HepG2 (cell line): ENCODE measurements at regions not wholly inside any gene's neighbourhood (a gene's known extent, or its start where the extent isn't known, plus 50 kb on each side); places are given as distances from the start of the nearest gene placed in this dataset.

Experiments used
- ATAC-seq: fragments of 200-7000 bp; cut with Tn5 transposase; 3 replicates; pipeline ENCODE4 v1.9.1; 2020; ENCODE audit warnings: mild to moderate bottlenecking, moderate library complexity
- BruUV-seq: library from RNA; stranded (reverse); fragments of 400-500 nt; replicated peaks from 2 replicates; lab custom pipeline; 2021; lab: Mats Ljungman, UMichigan
- CTCF ChIA-PET: fragments of 300-600 bp; formaldehyde crosslinking; extraction: SDS; loops from one replicate; lab custom pipeline; 2021; ENCODE audit warnings: low total read pairs, inconsistent platforms, low intra/inter-chr PET ratio; lab: Yijun Ruan, JAX
- POLR2A ChIA-PET: fragments of 350-600 bp; sonication (Branson Sonifier 250); formaldehyde crosslinking; loops from one replicate; lab custom pipeline; 2020; ENCODE audit warnings: antibody characterized with exemption, inconsistent platforms; lab: Yijun Ruan, JAX
- DNase-seq: peaks from one replicate; pipeline ENCODE4 v3.0.0-alpha.2; 2015; ENCODE audit warnings: low spot score
- FAIRE-seq: peaks from 3 replicates; lab custom pipeline; 2011; peaks lifted over from hg19 to GRCh38; lab: Jason Lieb, UNC
- H2AFZ ChIP-seq: one replicate; pipeline ENCODE4 v1.6.1; 2011; ENCODE audit warnings: low read length, inconsistent platforms
- H3K27ac ChIP-seq: fragments of 300-600 bp; 3 replicates; pipeline ENCODE4 v1.8.0; 2011; ENCODE audit warnings: mixed run types, mild to moderate bottlenecking, mixed read lengths, low read length, inconsistent platforms; ENCODE audit not compliant: insufficient read depth; ENCODE audit errors: extremely low read length
- H3K27me3 ChIP-seq, 2 experiments: fragments of 200-600 bp in 1 of 2; 2 replicates in 1 of 2; 3 replicates in 1 of 2; pipeline versions ENCODE4 v1.6.0 to v1.8.0; 2011; ENCODE audit warnings: low read length in 2 of 2, mild to moderate bottlenecking in 2 of 2, moderate library complexity in 2 of 2, inconsistent platforms in 1 of 2; ENCODE audit not compliant: insufficient read depth in 2 of 2, control insufficient read depth in 1 of 2
- H3K36me3 ChIP-seq, 2 experiments: fragments of 200-600 bp in 1 of 2; replicated peaks in 1 of 2; 2 replicates in 1 of 2; 3 replicates in 1 of 2; pipeline versions ENCODE4 v1.5.1 to v1.8.0; 2011; ENCODE audit warnings: low read length in 2 of 2, inconsistent platforms in 1 of 2; ENCODE audit not compliant: insufficient read depth in 2 of 2, control insufficient read depth in 1 of 2
- H3K4me1 ChIP-seq: 2 replicates; pipeline ENCODE4 v1.5.1; 2012; ENCODE audit warnings: low read length, inconsistent platforms; ENCODE audit not compliant: insufficient read depth
- H3K4me2 ChIP-seq: 2 replicates; pipeline ENCODE4 v1.6.0; 2011; ENCODE audit warnings: low read depth, low read length, inconsistent platforms
- H3K4me3 ChIP-seq, 3 experiments: fragments of 200-600 bp in 1 of 3; sonication (generic), shearing (Covaris generic) in 1 of 3; replicated peaks in 1 of 3; 2 replicates each; pipeline ENCODE4 v1.5.1; 2011 to 2016; ENCODE audit warnings: low read length in 3 of 3, inconsistent platforms in 2 of 3, low read depth in 2 of 3, mild to moderate bottlenecking in 2 of 3, control low read depth in 1 of 3, mixed read lengths in 1 of 3; ENCODE audit not compliant: insufficient read depth in 1 of 3
- H3K79me2 ChIP-seq: one replicate; pipeline ENCODE4 v1.6.1; 2011; ENCODE audit warnings: low read length, inconsistent platforms; ENCODE audit not compliant: insufficient read depth
- H3K9ac ChIP-seq: 2 replicates; pipeline ENCODE4 v1.6.0; 2011; ENCODE audit warnings: mild to moderate bottlenecking, low read depth, low read length, inconsistent platforms; ENCODE audit not compliant: insufficient read depth
- H3K9me3 ChIP-seq: 2 replicates; pipeline ENCODE4 v1.5.1; 2012; ENCODE audit warnings: mild to moderate bottlenecking, low read length
- H4K20me1 ChIP-seq: 2 replicates; pipeline ENCODE4 v1.6.0; 2011; ENCODE audit warnings: inconsistent platforms, mild to moderate bottlenecking, low read length, moderate library complexity; ENCODE audit not compliant: insufficient read depth
- ATF7-NPFF ChIP-seq: sonication (generic); formaldehyde crosslinking; IDR thresholded peaks from 2 replicates; pipeline ENCODE4 v1.8.1; 2023; ENCODE audit warnings: mild to moderate bottlenecking, low read depth, missing genetic modification reagents, moderate library complexity
- DNMT3B ChIP-seq: conservative IDR thresholded peaks from 2 replicates; pipeline ENCODE4 v1.6.1; 2016; ENCODE audit warnings: missing biosample characterization, control low read depth
- ETV6 ChIP-seq: sonication (generic); formaldehyde crosslinking; conservative IDR thresholded peaks from 2 replicates; pipeline ENCODE4 v1.4.0; 2020; ENCODE audit warnings: missing genetic modification reagents
- HMGA1 ChIP-seq: sonication (generic); formaldehyde crosslinking; conservative IDR thresholded peaks from 2 replicates; pipeline ENCODE4 v1.4.0; 2020; ENCODE audit warnings: missing genetic modification reagents
- NFIC ChIP-seq: IDR thresholded peaks from 2 replicates; pipeline ENCODE4 v1.6.1; 2012; ENCODE audit warnings: mild to moderate bottlenecking, low read length, inconsistent platforms
- NR3C1 ChIP-seq: sonication (generic); formaldehyde crosslinking; IDR thresholded peaks from 2 replicates; pipeline ENCODE4 v1.4.0; 2020; ENCODE audit warnings: missing genetic modification reagents
- THYN1 ChIP-seq: sonication (generic); formaldehyde crosslinking; IDR thresholded peaks from 2 replicates; pipeline ENCODE4 v1.8.1; 2023; ENCODE audit warnings: low read depth, mild to moderate bottlenecking, moderate library complexity, missing genetic modification reagents, borderline replicate concordance
- ZNF510 ChIP-seq: sonication (generic); formaldehyde crosslinking; IDR thresholded peaks from 2 replicates; pipeline ENCODE4 v1.4.0; 2020; ENCODE audit warnings: low read depth, mild to moderate bottlenecking, missing genetic modification reagents
- ZNF607 ChIP-seq: sonication (generic); formaldehyde crosslinking; IDR thresholded peaks from 2 replicates; pipeline ENCODE4 v1.5.1; 2020; ENCODE audit warnings: missing genetic modification reagents, mild to moderate bottlenecking, borderline replicate concordance
- WGBS: methylation state at CpG from one replicate; pipeline ENCODE4 v1.1.6; 2017; ENCODE audit warnings: low lambda C conversion rate; 5-methylcytosine and 5-hydroxymethylcytosine counted together
- in situ Hi-C: cut with HindIII; loops from 2 replicates; pipeline ENCODE4 v1.10.0; 2017; ENCODE audit warnings: low pct_unique_long_range_greater_than_20kb; ENCODE audit not compliant: extremely low pct_ligation_motif_present
- intact Hi-C: fragments of 100-400 bp; cut with micrococcal nuclease; formaldehyde crosslinking; loops from one replicate; pipeline ENCODE4 v1.10.0; 2022; ENCODE audit not compliant: unreplicated experiment
- TF ChIP-seq, protein P1 (sequence below): sonication (generic); formaldehyde crosslinking; IDR thresholded peaks from 2 replicates; pipeline ENCODE4 v1.5.1; 2020; ENCODE audit warnings: mild to moderate bottlenecking, missing genetic modification reagents, moderate library complexity
- TF ChIP-seq, protein P2 (sequence below): sonication (generic); formaldehyde crosslinking; IDR thresholded peaks from 2 replicates; pipeline ENCODE4 v1.9.0; 2021; ENCODE audit warnings: missing genetic modification reagents, borderline replicate concordance
- TF ChIP-seq, protein P3 (sequence below): sonication (generic); formaldehyde crosslinking; IDR thresholded peaks from 2 replicates; pipeline ENCODE4 v1.5.1; 2020; ENCODE audit warnings: mild to moderate bottlenecking, missing genetic modification reagents

- no peak overlapping the region for H3K27ac ChIP-seq
- no TSS peak for BruUV-seq
- ATAC-seq (no peak), FAIRE-seq (no peak), DNase-seq (no peak)
- no peaks in the 10 kb centered on the region for H3K27me3 ChIP-seq
- in situ Hi-C loops, result no loop called here
- ChIA-PET POLR2A (no interaction called here), CTCF (no interaction called here)
- no peaks in the 10 kb centered on the region for H4K20me1 ChIP-seq
- no peak overlapping the region for H3K4me3 ChIP-seq
- no peaks in the 10 kb centered on the region for H3K4me1 ChIP-seq
- WGBS, result 16% methylated on average over 5 of the region's 5 CpGs
- H3K4me2 ChIP-seq, result no peak overlapping the region
- no peaks in the 10 kb centered on the region for H3K9me3 ChIP-seq
- no peaks in the 10 kb centered on the region for H3K79me2 ChIP-seq
- intact Hi-C loops, result no loop called here
- no peak overlapping the region for H3K9ac ChIP-seq
- H2AFZ ChIP-seq, result no peak overlapping the region
- H3K36me3 ChIP-seq, result no peaks in the 10 kb centered on the region
- TF ChIP-seq NR3C1 (CRISPR knock-in tag) (no peak), ETV6 (CRISPR knock-in tag) (no peak), HMGA1 (CRISPR knock-in tag) (no peak), THYN1 (CRISPR knock-in tag) (no peak), ZNF510 (CRISPR knock-in tag) (no peak), NFIC (no peak), ZNF607 (CRISPR knock-in tag) (no peak), ATF7-NPFF (CRISPR knock-in tag) (no peak), DNMT3B (CRISPR knock-in tag) (no peak)
- TF ChIP-seq, protein P1, sequence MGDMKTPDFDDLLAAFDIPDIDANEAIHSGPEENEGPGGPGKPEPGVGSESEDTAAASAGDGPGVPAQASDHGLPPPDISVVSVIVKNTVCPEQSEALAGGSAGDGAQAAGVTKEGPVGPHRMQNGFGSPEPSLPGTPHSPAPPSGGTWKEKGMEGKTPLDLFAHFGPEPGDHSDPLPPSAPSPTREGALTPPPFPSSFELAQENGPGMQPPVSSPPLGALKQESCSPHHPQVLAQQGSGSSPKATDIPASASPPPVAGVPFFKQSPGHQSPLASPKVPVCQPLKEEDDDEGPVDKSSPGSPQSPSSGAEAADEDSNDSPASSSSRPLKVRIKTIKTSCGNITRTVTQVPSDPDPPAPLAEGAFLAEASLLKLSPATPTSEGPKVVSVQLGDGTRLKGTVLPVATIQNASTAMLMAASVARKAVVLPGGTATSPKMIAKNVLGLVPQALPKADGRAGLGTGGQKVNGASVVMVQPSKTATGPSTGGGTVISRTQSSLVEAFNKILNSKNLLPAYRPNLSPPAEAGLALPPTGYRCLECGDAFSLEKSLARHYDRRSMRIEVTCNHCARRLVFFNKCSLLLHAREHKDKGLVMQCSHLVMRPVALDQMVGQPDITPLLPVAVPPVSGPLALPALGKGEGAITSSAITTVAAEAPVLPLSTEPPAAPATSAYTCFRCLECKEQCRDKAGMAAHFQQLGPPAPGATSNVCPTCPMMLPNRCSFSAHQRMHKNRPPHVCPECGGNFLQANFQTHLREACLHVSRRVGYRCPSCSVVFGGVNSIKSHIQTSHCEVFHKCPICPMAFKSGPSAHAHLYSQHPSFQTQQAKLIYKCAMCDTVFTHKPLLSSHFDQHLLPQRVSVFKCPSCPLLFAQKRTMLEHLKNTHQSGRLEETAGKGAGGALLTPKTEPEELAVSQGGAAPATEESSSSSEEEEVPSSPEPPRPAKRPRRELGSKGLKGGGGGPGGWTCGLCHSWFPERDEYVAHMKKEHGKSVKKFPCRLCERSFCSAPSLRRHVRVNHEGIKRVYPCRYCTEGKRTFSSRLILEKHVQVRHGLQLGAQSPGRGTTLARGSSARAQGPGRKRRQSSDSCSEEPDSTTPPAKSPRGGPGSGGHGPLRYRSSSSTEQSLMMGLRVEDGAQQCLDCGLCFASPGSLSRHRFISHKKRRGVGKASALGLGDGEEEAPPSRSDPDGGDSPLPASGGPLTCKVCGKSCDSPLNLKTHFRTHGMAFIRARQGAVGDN (CRISPR knock-in tag), result no peak
- TF ChIP-seq, protein P2, sequence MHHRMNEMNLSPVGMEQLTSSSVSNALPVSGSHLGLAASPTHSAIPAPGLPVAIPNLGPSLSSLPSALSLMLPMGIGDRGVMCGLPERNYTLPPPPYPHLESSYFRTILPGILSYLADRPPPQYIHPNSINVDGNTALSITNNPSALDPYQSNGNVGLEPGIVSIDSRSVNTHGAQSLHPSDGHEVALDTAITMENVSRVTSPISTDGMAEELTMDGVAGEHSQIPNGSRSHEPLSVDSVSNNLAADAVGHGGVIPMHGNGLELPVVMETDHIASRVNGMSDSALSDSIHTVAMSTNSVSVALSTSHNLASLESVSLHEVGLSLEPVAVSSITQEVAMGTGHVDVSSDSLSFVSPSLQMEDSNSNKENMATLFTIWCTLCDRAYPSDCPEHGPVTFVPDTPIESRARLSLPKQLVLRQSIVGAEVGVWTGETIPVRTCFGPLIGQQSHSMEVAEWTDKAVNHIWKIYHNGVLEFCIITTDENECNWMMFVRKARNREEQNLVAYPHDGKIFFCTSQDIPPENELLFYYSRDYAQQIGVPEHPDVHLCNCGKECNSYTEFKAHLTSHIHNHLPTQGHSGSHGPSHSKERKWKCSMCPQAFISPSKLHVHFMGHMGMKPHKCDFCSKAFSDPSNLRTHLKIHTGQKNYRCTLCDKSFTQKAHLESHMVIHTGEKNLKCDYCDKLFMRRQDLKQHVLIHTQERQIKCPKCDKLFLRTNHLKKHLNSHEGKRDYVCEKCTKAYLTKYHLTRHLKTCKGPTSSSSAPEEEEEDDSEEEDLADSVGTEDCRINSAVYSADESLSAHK (CRISPR knock-in tag), result no peak
- TF ChIP-seq, protein P3, sequence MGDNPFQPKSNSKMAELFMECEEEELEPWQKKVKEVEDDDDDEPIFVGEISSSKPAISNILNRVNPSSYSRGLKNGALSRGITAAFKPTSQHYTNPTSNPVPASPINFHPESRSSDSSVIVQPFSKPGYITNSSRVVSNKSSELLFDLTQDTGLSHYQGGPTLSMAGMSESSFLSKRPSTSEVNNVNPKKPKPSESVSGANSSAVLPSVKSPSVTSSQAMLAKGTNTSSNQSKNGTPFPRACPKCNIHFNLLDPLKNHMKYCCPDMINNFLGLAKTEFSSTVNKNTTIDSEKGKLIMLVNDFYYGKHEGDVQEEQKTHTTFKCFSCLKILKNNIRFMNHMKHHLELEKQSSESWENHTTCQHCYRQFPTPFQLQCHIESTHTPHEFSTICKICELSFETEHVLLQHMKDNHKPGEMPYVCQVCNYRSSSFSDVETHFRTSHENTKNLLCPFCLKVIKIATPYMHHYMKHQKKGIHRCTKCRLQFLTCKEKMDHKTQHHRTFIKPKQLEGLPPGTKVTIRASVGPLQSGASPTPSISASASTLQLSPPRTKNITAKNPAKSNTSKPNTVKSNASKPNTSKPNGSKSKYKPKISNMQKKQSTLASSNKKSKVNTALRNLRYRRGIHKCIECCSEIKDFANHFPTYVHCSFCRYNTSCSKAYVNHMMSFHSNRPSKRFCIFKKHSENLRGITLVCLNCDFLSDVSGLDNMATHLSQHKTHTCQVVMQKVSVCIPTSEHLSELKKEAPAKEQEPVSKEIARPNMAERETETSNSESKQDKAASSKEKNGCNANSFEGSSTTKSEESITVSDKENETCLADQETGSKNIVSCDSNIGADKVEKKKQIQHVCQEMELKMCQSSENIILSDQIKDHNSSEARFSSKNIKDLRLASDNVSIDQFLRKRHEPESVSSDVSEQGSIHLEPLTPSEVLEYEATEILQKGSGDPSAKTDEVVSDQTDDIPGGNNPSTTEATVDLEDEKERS (CRISPR knock-in tag), result no peak
Observed at GRCh38 chr9:32863291-32863690, 80.0 kb downstream of the TMEM215 start.
